GM18502 (cell line): ENCODE measurements at regions not wholly inside any gene's neighbourhood (a gene's known extent, or its start where the extent isn't known, plus 50 kb on each side); places are given as distances from the start of the nearest gene placed in this dataset.

ENCODE experiments used
- ATAC-seq: cut with Tn5 transposase; IDR thresholded peaks from one replicate; pipeline ENCODE4 v1.9.1; 2021; ENCODE audit warnings: mild to moderate bottlenecking; ENCODE audit not compliant: unreplicated experiment, poor library complexity

- ATAC-seq = peak; percentile 94
Observed at GRCh38 chr4:128574706-128575105, 234.8 kb upstream of the JADE1 start.

GRCh38 chr4:128573781-128574508 is 235.6 kb upstream of the JADE1 start:
- ATAC-seq = no peak

GRCh38 chr4:128572778-128573241 is 236.7 kb upstream of the JADE1 start:
- ATAC-seq = no peak

- no peak for ATAC-seq
Observed at GRCh38 chr4:128571747-128572146, 237.8 kb upstream of the JADE1 start.

GRCh38 chr4:128570387-128570975 is 239.0 kb upstream of the JADE1 start:
- no peak for ATAC-seq

GRCh38 chr4:128566693-128567092 is 242.8 kb upstream of the JADE1 start:
- ATAC-seq = no peak

GRCh38 chr4:128565565-128566186 is 243.8 kb upstream of the JADE1 start:
- no peak for ATAC-seq

- no peak for ATAC-seq
Observed at GRCh38 chr4:128565054-128565453, 244.4 kb upstream of the JADE1 start.

- ATAC-seq = no peak
Observed at GRCh38 chr4:128564081-128564630, 245.3 kb upstream of the JADE1 start.

GRCh38 chr4:128560754-128561495 is 248.6 kb upstream of the JADE1 start:
- no peak for ATAC-seq

- ATAC-seq = no peak
Observed at GRCh38 chr4:128558896-128559679, 250.4 kb upstream of the JADE1 start.

GRCh38 chr4:128556756-128557155 is 252.7 kb upstream of the JADE1 start:
- ATAC-seq = no peak

GRCh38 chr4:128553686-128554515 is 255.6 kb upstream of the JADE1 start:
- no peak for ATAC-seq

- ATAC-seq = no peak
Observed at GRCh38 chr4:128552586-128552907, 257.0 kb upstream of the JADE1 start.

- ATAC-seq = no peak
Observed at GRCh38 chr4:128551280-128551679, 258.2 kb upstream of the JADE1 start.

- peak; percentile 45 for ATAC-seq
Observed at GRCh38 chr4:128550060-128550459, 259.4 kb upstream of the JADE1 start.

GRCh38 chr4:128549636-128550035 is 259.9 kb upstream of the JADE1 start:
- ATAC-seq = no peak

GRCh38 chr4:128548381-128548780 is 260.8 kb upstream of the PGRMC2 start:
- no peak for ATAC-seq

- ATAC-seq = no peak
Observed at GRCh38 chr4:128544272-128544671, 256.7 kb upstream of the PGRMC2 start.
